Nephron (organoid): ENCODE measurements at regions not wholly inside any gene's neighbourhood (a gene's known extent, or its start where the extent isn't known, plus 50 kb on each side); places are given as distances from the start of the nearest gene placed in this dataset.
A peak's percentile ranks its signal among the peaks of the same experiment; 100 is the strongest.
"Not testable (repeated sequence)": the region's sequence is repeated elsewhere in the genome, so short reads cannot be mapped to it uniquely, and the experiment has no call there.

ENCODE experiments used
- H3K27ac Mint-ChIP-seq, 3 experiments: 2 replicates each; pipeline ENCODE4 v1.8.0; 2020; ENCODE audit warnings: mixed read lengths in 3 of 3, mild to moderate bottlenecking in 2 of 3, moderate library complexity in 1 of 3
- H3K27me3 Mint-ChIP-seq: 2 replicates; pipeline ENCODE4 v1.8.0; 2021; ENCODE audit warnings: low read depth, mild to moderate bottlenecking, moderate library complexity, mixed read lengths
- H3K36me3 Mint-ChIP-seq: 2 replicates; pipeline ENCODE4 v1.8.0; 2020; ENCODE audit warnings: low read depth, mixed read lengths
- H3K4me1 Mint-ChIP-seq: 2 replicates; pipeline ENCODE4 v1.8.0; 2020; ENCODE audit warnings: mixed read lengths
- H3K4me3 Mint-ChIP-seq, 3 experiments: 2 replicates each; pipeline ENCODE4 v1.8.0; 2020; ENCODE audit warnings: mild to moderate bottlenecking in 3 of 3, mixed read lengths in 3 of 3, moderate library complexity in 2 of 3
- H3K9me3 Mint-ChIP-seq: 2 replicates; pipeline ENCODE4 v1.8.0; 2020; ENCODE audit warnings: mixed read lengths

DNA sequence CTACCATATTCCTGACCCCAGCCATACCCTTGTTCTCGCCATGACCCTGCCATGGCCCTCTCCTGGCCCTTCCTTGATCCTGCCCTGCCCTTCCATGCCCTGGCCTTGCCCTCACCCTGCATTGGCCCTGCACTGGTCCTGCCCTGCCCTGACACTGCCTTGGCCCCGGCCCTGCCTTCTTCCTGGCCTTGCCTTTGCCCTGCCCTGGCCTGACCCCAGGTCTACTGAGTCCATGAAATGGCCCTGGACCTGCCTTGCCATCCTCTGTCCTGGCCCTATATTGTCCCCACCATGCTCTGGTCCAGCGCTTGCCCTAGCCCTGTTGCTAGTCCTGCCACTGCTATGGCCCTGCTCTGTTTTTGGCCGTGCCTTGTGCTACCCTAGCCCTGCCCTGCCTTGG lies 536.1 kb downstream of the FOXD4L6 start:
- not testable (repeated sequence) for H3K9me3 Mint-ChIP-seq, H3K4me3 Mint-ChIP-seq, H3K27me3 Mint-ChIP-seq, H3K27ac Mint-ChIP-seq, H3K4me1 Mint-ChIP-seq, H3K36me3 Mint-ChIP-seq

DNA sequence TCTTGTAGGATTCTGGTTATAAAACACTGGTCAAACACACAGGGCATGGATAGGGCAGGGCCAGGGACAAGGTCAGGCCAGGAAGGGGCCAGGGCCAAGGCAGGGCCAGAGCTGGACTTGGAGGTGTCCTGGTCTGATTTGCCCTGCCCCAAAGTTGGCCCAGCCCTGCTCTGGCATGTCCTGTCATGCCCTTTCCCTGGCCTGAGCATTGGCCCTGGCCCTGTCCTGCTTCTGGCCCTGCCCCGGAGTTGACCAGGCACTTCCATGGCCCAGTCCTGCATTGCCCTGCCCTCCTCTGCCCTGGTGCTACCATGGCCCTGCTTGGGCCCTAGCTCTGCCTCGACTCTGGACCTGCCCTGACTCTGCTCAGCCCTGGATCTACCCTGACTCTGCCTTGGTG lies 536.6 kb downstream of the FOXD4L6 start:
- not testable (repeated sequence) for H3K27me3 Mint-ChIP-seq, H3K9me3 Mint-ChIP-seq, H3K4me3 Mint-ChIP-seq, H3K27ac Mint-ChIP-seq, H3K4me1 Mint-ChIP-seq, H3K36me3 Mint-ChIP-seq

DNA sequence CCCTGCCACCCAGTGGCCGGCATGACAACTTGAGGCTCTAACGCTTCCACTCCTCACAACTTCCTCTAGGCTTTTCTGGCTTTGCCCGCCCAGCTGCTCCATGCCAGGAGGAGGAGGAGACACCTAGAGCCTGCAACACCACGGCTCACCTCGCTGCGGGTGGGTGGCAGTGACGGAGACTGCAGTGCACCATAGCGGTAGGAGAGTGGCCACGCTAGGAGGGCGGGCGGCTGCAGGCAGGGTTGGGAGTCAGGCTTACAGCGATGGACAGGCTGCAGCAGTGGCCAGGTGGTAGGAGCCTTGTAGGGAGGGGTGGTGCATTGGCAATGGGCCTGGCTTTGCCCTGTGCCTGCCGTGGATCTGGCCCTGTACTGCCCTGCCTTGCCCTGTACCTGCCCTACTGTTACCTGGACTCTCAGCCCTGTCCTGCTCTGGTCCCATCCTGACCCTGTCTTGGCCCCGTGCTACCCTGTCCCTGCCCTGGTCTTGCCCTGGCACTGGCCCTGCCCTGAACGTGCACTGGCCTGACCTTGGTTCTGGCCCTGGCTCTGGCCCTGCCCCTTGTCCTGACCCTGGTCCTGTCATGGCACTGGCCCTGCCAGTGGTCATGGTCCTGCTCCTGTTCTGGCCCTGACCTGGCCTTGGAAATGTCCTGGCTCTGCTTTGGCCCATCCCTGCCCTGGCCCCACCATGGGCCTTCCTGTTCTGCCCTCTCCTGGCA lies 540.8 kb downstream of the FOXD4L6 start:
- not testable (repeated sequence) for H3K9me3 Mint-ChIP-seq, H3K27me3 Mint-ChIP-seq, H3K4me1 Mint-ChIP-seq, H3K36me3 Mint-ChIP-seq, H3K27ac Mint-ChIP-seq, H3K4me3 Mint-ChIP-seq

- H3K27ac Mint-ChIP-seq, H3K36me3 Mint-ChIP-seq, H3K9me3 Mint-ChIP-seq, H3K27me3 Mint-ChIP-seq, H3K4me1 Mint-ChIP-seq: not testable (repeated sequence)
- H3K4me3 Mint-ChIP-seq = peak overlapping the region; percentile 59 to 67 (median 59)
Measured at GRCh38 chr9:40584039-40584438, 544.4 kb downstream of the FOXD4L6 start.

GRCh38 chr9:40583230-40583629 lies 545.3 kb downstream of the FOXD4L6 start:
- peak overlapping the region; percentile 64 to 77 (median 75) for H3K4me3 Mint-ChIP-seq
- H3K27ac Mint-ChIP-seq, H3K4me1 Mint-ChIP-seq, H3K36me3 Mint-ChIP-seq, H3K9me3 Mint-ChIP-seq, H3K27me3 Mint-ChIP-seq: not testable (repeated sequence)

GRCh38 chr9:40578908-40579307 lies 549.6 kb downstream of the FOXD4L6 start:
- not testable (repeated sequence) for H3K4me3 Mint-ChIP-seq, H3K27me3 Mint-ChIP-seq, H3K4me1 Mint-ChIP-seq, H3K27ac Mint-ChIP-seq, H3K9me3 Mint-ChIP-seq, H3K36me3 Mint-ChIP-seq
